ENCODE measurements at regions not wholly inside any gene's neighbourhood (a gene's known extent, or its start where the extent isn't known, plus 50 kb on each side); places are given as distances from the start of the nearest gene placed in this dataset.
A peak's percentile ranks its signal among the peaks of the same experiment; 100 is the strongest.
"Not testable (repeated sequence)": the region's sequence is repeated elsewhere in the genome, so short reads cannot be mapped to it uniquely, and the experiment has no call there.

DNA sequence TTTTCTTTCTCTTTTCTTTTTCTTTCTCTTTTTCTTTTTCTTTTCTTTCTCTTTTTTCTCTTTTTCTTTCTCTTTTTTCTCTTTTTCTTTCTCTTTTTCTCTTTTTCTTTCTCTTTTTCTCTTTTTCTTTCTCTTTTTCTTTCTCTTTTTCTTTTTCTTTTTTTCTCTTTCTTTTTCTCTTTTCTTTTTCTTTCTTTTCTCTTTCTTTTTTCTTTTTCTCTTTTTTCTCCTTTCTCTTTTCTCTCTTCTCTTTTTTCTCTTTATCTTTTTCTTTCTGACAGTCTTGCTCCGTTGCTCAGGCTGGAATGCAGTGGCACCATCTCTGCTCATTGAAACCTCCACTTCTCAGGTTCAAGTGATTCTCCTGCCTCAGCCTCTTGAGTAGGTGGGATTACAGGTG, 335.7 kb downstream of the SQOR start:
- no peak for DNase-seq

DNA sequence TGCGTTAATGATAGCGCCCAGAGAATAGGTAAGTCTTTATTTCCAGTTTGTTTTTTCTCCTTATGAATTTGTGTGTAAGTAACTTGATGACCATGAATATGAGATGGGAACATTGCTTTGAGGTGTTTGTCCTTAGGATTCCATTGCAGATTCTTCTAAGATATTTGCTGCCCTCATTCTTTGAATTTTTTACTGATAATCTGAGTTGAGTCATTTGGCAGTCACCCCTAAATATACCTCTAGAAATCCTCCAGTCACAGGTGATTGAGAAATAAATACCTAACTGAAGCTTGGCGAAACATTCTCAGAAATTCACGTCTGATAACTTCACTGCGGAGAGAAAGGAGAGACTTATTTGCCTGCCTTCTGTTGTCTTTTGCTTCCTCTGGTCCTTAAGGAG, 345.5 kb downstream of the SQOR start:
- DNase-seq: no peak

DNA sequence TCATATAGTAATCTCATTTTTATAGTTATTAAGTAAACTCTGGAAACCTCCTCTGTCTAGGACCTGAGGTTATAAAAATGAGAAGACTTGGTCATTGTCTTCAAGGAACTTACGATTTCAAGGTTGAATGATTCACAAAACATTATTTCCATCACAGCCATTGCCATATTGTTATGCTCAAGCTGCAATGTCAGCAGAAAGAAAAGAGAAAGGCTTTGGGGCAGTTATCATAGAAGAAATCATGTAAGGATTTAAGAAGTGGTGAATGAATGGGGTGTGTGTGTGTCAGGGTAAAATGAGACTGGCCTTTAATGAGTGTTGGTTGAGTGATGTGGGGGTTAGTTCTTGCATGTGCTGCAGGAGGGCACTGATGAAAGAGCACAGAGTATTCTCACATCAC, 346.8 kb downstream of the SQOR start:
- no peak for DNase-seq

DNA sequence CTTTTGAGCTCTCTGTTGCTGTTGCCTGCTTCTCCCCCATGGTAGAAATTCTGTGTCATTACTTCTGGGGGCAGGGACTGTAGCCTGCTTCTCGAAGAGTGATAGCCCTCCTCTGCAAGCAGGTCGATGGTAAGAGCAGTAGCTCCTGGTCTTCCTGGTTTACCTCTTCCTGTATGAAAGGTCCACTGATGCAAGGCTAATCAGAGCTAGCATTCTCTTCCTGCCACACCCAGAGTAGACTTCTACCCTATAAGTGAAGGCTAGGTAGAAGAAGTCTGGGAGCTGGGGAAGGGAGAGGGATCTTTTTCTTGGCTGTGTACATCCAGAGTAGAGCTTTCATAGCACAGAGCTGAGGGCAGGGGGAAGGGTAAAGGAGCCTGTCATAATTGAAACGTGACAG, 357.0 kb downstream of the SQOR start:
- DNase-seq: no peak

DNA sequence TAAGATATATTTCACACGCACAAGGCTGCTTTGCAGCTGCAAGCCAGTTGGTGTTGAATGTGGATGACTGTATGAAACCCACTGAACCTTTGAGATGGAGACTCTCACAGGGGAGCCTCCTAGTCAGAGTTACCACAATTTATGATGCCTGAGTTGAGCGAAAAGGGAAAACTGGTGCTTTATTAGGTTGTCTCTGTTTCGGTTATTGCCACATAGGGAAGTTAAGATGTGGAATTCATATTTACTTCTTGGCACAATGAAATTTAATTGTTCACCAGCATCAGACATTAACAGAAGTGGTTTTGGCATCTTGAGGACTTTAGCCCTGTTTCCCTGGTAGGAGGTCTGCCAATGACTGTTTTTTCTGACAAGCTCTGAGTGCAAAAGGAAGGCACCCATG, 358.2 kb downstream of the SQOR start:
- DNase-seq: no peak

DNA sequence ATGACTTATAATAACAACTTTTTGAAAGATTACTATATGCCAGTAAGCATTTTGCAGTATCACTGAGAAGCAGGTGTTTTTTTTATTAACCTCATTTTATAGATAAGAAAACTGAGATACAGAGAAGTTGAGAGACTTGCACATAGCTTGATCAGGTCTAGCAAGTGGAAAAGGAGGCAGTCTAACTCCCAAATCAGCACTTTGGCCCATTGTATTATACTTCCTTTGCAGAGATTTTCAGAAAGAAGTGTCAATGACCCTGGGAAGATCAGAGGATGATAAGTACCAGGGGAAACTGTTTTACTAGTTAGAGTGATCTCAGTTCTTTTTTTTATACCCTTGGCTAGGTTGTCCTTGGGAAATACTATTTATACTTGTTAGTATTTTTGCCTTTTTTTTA, 358.7 kb downstream of the SQOR start:
- no peak for DNase-seq

DNA sequence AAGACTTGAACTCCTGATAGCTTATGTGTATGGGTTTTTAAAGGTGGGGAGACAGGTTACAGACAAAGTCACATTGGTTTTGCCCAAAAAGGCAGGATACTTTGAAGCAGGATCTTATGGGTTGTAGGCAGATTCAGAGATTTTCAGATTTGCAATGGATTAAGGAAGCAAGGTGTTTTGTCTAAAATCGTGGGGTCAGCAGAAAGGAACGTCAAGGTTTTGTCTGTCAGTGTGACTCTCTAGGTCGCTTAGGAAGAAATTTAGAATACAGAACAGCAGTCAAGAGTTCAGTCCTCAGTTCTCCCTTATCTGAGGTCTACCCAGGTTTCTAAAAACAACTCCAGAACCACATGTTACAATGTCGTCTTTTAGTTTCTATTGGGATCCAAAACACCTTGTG, 361.0 kb downstream of the SQOR start:
- no peak for DNase-seq

DNA sequence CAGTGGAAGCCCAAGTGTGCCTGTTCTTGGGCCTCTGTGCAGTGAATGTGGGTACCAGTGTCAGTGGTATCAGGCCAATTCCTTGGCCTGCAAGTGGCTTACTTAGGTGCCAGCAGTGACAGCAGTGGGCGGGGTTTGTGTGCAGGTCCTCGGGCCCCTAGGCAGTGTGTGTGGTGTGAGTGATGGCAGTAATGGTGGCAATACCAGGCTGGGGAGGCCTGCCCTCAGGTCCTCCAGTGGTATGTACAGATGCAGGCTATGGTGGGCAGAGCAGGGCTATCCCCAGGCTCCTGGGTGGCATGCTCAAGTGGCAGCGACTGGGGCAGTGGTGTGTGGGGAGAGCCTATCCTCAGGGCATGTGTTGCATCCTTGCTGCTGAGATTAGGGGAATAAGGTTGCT, 379.7 kb downstream of the SQOR start:
- no peak for DNase-seq

DNA sequence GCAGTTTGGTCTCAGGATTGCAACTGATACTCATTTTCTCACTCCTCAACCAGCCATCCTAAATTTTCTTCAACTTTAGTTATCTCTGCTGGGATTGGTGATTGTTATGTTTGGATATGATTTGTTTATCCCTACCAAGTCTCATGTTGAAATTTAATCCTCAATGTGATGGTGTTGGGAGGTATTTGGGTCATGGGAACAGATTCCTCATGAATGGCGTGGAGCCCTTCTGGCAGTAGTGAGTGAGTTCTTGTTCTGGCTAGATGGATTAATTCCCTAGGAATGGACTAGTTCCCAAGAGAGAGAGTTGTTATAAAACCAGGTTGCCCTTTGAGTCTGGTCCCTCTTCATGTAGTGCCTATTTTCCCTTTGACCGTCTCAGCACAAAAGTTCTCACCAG, 399.9 kb downstream of the SQOR start:
- no peak for DNase-seq

DNA sequence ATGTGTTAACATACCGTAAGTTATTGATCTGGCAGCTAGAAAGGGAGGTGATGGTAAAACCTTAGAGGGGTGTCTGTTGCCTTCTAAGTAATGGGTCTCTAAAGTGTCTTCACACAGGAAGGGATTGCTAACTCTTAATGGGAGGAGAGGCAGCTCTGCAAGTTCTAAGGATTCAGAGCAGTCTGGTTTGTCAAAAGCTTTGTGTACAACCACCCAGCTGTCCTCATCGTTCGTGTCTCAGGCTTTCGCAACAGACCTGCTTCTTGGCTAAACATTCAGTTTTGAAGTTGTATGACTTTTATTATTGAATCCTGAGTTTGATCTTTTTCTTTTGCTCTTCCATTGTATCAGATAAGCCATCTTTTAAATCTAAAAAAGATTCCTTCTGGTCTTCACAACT, 404.9 kb downstream of the SQOR start:
- DNase-seq: no peak

DNA sequence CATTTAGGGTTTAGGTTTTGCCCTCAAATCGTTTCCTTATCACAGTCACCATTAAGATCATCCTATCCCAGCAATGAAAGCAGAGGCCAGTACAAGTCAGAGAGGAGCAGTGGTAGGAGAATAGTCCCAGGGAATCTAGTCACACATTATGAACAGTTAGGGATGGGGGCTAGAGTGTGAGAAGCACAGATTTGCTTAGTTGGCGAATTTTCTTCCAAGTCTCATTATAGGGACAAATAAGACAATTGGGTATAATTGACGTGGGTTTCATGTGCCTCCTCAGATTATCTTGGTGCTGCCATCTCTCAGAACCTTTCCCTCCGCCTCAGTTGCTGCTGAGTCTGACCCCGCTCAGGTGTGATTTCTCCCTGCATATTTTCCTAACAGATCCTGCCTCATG, 407.1 kb downstream of the SQOR start:
- no peak for DNase-seq

DNA sequence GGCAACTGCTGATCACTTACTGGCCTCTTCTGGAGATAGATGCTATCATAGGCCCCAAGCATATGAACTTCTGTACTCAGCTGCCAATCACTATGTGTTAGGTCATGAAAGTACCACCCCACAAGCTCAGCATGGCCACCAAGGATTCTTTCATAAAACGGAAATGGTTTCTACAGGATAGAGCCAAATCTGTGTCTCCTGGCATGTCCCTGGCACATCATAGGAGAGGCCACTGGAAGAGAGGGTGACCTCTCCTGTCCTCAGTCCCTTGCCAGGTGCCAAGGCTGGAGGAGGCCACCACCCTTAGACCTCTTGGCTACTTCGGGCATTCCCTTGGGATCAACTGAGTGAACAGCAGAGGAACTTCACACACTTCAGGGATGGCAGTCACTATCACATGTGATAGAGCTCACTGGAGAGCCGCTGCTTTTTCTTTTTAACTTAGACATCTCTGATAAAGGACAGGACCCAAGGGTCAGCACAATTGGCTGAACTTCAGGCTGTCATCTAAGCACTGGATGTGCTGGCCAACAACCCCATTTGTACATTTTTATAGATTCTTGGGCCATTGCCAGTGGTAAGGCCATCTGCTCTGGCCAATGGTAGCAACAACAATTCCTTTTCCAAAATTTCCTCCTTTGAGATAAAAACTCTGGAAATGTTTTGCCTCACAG, 425.2 kb downstream of the SQOR start:
- DNase-seq: no peak

DNA sequence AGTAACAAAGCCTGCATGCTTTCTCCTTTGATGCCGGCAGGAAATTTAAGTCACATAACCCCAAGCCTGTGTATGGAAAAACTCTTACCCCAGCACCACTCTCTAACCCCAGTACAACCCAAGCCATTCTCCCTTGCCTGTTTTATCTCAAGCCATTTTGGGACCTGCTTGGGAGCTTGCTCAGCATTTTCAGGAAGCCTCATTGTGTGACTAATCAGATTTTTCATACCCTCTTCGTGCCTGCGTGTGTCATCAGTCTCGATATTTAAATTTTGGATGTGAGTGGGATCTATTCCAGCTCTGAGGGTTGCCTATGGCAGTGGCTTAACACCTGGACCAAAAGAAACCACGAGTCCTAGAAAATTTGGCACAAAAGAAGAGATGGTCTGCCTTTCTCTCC, 426.2 kb downstream of the SQOR start:
- no peak for DNase-seq

DNA sequence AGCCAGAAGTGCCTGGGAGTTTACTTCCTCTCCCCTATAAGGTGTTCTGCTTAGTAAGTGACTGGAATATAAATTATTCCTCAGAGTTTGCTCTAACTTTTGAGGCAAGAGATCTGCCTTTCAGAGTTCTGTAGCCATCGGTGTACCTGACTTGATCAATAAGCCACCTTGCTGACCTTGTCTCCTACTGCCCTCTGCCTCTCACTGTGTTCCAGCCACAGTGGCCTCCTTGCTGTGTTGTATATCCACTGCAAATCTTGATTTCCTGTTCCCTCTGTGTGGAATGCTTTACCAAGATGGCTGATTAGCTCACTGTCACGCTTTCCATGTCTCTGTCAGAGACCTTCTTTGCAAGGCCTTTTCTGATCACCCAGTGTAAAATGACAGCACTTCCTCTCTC, 442.4 kb downstream of the SQOR start:
- DNase-seq: no peak

DNA sequence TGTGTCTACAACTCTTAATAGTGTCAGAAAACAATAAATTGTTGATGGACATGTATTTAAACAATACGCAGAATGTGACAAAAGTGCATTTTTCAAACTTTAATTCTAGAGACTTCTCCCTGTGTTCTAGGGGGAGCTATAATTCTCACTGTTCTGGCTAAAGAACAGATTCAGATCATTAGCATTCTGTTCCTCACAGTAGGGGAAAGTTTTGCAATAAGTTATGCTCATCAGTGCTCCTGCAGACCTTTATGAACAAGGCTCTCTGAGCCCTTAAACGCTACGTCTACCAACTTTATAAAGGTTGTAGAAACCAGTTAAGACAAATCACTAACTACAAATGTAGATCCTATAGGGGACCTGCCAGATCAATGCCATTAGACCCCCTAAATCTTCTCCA, 444.2 kb downstream of the SQOR start:
- no peak for DNase-seq

DNA sequence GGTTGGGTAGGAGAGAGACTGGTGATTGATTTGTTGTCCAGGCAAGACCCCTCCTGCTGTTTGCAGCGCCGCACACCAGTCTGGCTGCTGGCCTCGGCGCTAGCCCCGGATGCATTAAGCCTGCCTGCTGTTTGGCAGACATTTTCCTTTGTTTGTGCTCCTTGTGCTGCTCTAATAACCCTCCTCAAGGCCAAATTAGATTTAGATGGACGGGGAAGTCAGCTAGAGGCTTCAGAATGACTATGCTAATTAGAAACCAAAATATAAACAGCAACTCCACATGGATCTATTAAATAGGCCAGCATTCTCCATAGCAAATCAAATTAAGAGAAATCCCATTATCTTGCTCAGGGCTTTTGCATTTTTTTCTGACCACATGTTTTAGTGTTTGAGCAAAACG, 445.2 kb downstream of the SQOR start:
- DNase-seq: no peak

DNA sequence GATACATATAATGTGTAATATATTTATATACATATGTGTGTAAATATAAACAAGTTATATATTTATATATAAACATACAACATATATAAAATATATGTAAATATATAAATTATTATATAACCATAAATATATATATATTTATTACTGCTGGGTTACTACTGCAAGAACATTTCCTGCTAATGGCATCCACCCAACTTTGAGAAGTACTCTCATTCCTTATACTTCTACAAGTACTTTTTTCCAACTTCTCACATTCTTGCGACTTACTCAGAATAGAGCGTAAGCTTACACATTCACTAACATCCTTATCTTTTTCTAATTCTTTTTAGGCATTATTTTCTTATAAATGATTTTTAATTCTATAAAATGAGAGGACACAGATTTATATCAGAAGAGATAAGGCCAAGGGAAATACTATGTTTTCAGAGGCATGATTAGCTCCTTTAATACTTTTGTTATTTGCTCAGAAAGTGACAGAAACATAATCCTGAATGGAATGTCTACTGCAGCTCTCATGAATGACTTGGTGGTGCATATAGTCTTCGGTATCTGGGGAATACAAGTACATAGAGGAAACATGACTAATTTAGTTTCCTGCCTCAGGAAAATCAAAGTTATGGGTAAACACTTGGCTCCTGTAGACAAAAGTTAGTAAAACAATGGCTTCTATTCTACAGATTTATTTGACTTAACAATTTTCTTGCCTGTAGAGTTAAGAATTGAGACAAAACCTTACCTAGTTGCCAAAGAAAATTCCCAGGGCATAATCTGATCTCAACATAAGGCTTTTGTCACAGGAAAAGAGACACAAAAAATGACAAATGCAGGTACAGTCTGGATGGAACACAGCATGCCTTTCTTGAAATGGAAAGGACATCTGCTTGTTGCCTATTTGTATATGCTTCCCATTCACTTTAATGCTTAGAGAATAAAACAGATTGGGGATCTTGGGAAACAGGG, 453.9 kb downstream of the SQOR start:
- DNase-seq: no peak

DNA sequence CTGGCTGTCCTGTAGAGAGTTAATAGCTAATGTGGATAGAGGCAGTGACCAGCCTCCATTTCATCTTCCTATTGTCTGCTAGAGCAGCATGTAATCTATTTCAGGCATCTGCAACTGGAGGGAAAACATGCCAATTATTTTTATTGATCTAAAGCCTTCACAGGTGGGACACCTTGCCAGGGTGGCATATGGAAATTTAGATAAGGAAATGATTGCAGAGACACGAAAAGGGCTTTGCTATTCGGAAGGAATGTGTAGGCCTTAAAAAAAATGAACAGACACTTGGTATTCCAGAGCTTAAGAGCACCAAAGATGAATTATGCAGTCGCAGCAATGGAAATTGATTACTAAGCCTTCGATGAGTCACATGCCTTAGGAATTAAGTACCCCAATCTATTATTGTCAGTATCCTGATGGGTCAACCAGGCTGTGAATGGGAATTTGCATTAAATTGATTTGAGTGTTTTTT, 454.7 kb downstream of the SQOR start:
- no peak for DNase-seq

DNA sequence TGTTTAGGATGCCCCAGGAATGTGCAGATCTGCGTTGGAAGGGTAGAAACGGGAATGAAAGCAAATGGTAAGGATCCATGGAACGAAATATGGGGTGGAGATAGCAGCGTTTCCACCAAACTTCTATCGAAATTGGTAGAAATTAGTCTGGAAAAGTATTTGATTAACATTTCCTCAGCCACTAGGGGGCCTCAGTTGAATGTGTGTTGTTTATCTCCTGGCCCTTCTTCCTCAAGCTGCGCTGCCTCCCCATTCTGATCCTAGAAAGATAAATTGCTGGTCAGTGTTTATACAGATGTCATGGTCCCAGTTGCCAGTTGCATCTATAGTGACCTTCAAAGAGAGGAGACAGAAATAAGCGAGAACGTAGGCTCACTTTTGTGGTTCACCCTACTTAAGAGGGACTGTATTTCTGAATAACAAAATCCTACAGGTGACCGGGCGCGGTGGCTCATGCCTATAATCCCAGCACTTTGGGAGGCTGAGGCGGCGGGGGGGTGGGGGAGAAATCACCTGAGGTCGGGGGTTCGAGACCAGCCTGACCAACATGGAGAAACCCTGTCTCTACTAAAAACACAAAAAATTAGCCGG, 457.1 kb downstream of the SQOR start:
- DNase-seq: peak; percentile 12

DNA sequence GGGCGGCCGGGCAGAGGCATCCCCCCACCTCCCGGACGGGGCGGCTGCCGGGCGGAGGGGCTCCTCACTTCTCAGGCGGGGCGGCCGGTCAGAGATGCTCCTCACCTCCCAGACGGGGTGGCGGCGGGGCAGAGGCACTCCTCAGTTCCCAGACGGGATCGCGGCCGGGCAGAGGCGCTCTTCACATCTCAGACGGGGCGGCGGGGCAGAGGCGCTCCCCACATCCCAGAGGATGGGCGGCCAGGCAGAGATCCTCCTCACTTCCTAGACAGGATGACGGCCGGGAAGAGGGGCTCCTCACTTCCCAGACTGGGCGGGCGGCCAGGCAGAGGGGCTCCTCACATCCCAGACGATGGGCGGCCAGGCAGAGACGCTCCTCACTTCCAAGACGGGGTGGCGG, 463.2 kb downstream of the SQOR start:
- not testable (repeated sequence) for DNase-seq

DNA sequence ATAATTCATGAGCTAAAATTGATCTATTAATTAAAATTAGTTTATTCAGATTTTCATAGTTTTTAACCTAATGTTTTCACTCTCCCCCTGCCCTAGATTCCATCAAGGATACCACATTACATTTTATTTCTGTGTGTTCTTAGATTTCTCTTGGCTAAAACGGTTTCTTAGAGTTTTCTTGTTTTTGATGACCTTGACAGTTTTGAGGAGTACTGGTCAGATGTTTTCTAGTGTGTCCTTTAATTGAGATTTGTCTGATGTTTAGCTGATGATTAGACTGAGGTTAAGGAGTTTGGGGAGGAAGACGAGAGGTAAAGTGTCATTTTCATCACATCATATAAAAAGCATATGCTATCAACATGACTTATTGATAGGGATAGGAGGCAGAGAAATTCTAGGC, 475.9 kb downstream of the SQOR start:
- no peak for DNase-seq

DNA sequence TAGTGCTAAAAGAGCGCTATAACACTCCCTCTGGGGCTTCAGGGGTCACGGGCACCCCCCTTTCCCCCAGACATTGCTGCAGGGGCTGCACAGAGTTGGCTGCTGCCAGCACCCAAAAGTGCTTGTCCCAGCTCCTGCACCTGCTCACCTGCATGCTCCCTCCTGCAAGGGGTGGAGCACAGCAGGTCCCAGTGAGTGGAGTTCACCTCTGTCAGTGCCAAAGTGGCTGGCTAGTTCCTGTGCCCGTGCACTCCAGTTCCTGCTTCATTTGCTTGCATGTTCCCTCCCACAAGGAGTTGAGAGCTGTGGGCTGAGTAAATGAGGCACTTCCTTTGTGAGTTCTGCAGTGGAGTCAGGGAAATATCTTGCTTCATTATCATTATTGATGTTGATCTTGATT, 476.9 kb downstream of the SQOR start:
- no peak for DNase-seq

DNA sequence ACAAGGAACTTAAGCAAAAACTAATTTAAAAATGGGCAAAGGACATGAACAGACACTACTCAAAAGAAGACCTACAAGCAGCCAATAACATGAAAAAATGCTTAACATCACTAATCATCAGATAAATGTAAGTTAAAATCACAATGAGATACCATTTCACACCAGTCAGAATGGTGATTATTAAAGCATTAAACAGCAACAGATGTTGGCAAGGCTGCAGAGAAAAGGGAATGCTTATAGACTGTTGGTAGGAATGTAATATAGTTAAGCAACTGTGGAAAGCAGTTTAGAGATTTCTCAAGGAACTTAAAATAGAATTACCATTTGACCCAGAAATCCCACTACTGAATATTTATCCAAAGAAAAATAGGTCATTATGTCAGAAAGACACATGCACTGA, 482.2 kb downstream of the SQOR start:
- DNase-seq: no peak

DNA sequence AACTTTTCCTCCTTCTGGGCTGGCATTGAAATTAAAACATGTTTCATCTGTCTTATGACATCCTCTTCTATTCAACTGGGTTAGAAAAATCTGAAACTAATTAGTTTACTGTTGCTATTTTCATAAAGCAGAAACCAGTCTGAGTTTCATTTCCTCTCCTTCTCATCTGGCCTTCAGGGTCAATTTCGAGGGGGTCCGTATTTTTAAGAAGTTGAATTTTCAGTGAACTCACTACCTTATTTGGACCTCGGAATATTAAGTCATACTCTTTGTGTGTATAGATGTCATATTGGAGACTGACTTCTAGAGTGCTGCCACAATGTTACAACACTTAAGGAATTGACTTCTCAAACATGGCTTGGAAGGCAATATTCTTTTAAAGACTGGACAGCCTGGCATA, 485.9 kb downstream of the SQOR start:
- no peak for DNase-seq

All from activated CD4-positive, alpha-beta T cell treated with anti-CD3 and anti-CD28 coated beads for 48 hours (primary cell).